ENCODE measurements at regions not wholly inside any gene's neighbourhood (a gene's known extent, or its start where the extent isn't known, plus 50 kb on each side); places are given as distances from the start of the nearest gene placed in this dataset.

DNA sequence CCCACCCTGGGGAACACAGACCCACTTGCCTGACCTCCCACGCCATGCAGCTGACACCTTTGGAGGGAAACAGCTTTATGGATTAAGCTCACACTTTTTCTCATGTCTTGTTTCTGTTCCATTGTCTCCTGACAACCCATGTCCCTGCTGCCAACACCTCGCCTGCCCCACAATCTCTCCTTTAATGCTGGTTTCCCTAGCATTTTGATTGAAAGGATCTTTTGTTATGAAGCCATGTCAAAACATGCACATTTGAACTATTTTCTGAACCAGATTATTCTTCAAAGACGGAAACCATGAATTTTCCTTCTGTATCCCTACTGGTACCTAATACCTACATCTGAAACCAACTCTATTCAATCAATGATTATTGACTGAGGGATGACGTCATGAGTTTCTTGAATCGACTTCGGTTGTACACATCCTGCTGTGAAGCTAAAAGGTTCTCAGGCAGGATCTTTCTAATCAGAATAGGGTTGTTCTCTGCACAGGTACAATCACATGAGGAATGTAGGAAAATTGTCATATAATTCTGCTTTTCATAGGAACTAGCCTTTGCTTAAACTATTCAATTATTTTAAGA, 106.2 kb upstream of the NEBL start:
- in situ Hi-C loops (cut with MboI; ENCODE audit: low pct_unique_long_range_greater_than_20kb, low sequenced_read_pairs, unreplicated experiment), result no loop called here
- DNase-seq (ENCODE audit: low spot score), result no peak
- no peak for TF ChIP-seq CTCF (IDR thresholded peaks at IDR 0.05; ENCODE audit: extremely low read depth, insufficient read depth, missing control alignments)

GRCh38 chr10:21002091-21002878, 105.2 kb upstream of the NEBL start:
- in situ Hi-C loops (cut with MboI; ENCODE audit: low pct_unique_long_range_greater_than_20kb, low sequenced_read_pairs, unreplicated experiment), result no loop called here
- no peak for DNase-seq (ENCODE audit: low spot score)
- TF ChIP-seq CTCF (IDR thresholded peaks at IDR 0.05; ENCODE audit: extremely low read depth, insufficient read depth, missing control alignments), result no peak

DNA sequence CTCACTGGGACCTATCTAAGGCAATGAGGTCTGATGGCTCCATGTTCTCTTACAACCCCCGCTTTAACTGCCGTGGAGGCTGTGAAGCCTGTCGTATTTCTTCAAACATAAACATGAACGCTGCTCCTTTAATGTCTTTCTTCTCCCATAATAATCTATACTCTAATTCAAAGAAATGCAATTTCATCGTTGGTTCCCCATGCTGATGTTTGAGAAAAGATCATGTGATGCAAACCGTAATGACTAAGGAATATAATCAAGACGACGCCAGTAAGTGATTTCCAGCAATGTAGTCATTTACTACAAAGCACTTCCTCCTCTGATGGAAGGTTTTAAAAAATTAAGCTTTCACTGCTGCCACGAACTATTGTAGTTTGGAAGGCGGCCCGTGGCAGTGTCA, 102.6 kb upstream of the NEBL start:
- no peak for DNase-seq (ENCODE audit: low spot score)
- TF ChIP-seq CTCF (IDR thresholded peaks at IDR 0.05; ENCODE audit: extremely low read depth, insufficient read depth, missing control alignments), result no peak
- in situ Hi-C loops (cut with MboI; ENCODE audit: low pct_unique_long_range_greater_than_20kb, low sequenced_read_pairs, unreplicated experiment), result no loop called here

GRCh38 chr10:20998036-20998435, 100.9 kb upstream of the NEBL start:
- no peak for DNase-seq (ENCODE audit: low spot score)
- in situ Hi-C loops (cut with MboI; ENCODE audit: low pct_unique_long_range_greater_than_20kb, low sequenced_read_pairs, unreplicated experiment), result no loop called here
- TF ChIP-seq CTCF (IDR thresholded peaks at IDR 0.05; ENCODE audit: extremely low read depth, insufficient read depth, missing control alignments), result no peak

- no peak for DNase-seq (ENCODE audit: low spot score)
- no peak for TF ChIP-seq CTCF (IDR thresholded peaks at IDR 0.05; ENCODE audit: extremely low read depth, insufficient read depth, missing control alignments)
- in situ Hi-C loops (cut with MboI; ENCODE audit: low pct_unique_long_range_greater_than_20kb, low sequenced_read_pairs, unreplicated experiment), result no loop called here
Observed at GRCh38 chr10:20995123-20995987, 98.2 kb upstream of the NEBL start.

- in situ Hi-C loops (cut with MboI; ENCODE audit: low pct_unique_long_range_greater_than_20kb, low sequenced_read_pairs, unreplicated experiment), result no loop called here
- TF ChIP-seq CTCF (IDR thresholded peaks at IDR 0.05; ENCODE audit: extremely low read depth, insufficient read depth, missing control alignments), result no peak
- no peak for DNase-seq (ENCODE audit: low spot score)
Observed at GRCh38 chr10:20993830-20994527, 96.9 kb upstream of the NEBL start.

All from GM13977 (cell line).